ENCODE measurements at regions not wholly inside any gene's neighbourhood (a gene's known extent, or its start where the extent isn't known, plus 50 kb on each side); places are given as distances from the start of the nearest gene placed in this dataset.

DNA sequence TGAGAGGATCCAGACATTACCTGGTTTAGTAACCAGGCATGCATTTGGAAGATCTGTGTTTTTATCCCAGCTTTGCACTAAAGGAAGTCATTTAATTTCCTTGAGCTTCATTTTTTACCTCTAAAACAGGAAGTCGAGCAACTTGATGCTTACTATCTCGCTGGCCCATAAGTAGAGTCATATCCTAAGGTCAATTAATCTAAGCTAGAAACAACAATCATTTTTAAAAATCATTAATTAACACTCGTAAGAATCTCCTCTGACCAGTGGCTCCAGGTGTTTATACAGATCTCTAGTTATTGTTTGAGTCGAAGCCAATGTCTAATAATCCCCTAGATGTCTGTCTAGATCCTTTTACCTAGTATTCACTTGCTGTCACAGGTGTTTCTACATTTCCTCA lies 355.8 kb upstream of the DCN start:
- TF ChIP-seq, protein P1, sequence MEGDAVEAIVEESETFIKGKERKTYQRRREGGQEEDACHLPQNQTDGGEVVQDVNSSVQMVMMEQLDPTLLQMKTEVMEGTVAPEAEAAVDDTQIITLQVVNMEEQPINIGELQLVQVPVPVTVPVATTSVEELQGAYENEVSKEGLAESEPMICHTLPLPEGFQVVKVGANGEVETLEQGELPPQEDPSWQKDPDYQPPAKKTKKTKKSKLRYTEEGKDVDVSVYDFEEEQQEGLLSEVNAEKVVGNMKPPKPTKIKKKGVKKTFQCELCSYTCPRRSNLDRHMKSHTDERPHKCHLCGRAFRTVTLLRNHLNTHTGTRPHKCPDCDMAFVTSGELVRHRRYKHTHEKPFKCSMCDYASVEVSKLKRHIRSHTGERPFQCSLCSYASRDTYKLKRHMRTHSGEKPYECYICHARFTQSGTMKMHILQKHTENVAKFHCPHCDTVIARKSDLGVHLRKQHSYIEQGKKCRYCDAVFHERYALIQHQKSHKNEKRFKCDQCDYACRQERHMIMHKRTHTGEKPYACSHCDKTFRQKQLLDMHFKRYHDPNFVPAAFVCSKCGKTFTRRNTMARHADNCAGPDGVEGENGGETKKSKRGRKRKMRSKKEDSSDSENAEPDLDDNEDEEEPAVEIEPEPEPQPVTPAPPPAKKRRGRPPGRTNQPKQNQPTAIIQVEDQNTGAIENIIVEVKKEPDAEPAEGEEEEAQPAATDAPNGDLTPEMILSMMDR (IDR thresholded peaks at IDR 0.05; ENCODE audit: insufficient read depth, low read length, poor library complexity, severe bottlenecking): no peak
- TF ChIP-seq EZH2phosphoT487 (conservative IDR thresholded peaks at IDR 0.05; ENCODE audit: low read length): no peak

Data from SU-DHL-6 (cell line).